ENCODE measurements at regions not wholly inside any gene's neighbourhood (a gene's known extent, or its start where the extent isn't known, plus 50 kb on each side); places are given as distances from the start of the nearest gene placed in this dataset.

DNA sequence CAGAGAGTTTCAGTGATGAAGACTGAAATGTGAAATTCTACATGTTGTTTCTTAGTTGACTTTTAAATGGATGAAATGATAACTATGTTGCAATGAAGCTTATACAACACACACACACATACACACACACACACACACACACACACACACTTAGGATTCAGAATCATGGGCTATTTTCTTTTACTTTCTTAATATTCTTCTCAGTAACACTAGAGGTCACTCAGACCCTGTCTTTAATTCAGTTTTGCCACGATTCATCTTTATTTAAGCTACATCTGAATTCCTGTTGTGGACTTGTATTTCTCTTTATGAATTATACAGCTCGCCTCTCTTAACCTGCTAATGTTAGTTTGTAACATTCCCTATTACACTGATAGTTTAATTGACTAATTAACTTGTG lies 109.6 kb upstream of the GOT2 start:
- Histone ChIP-seq H3K27ac (ENCODE audit: low read depth in 1 of 2, low read length in 2 of 2) (no peak overlapping the region), H3K9ac (ENCODE audit: low read depth in 1 of 2, low read length in 2 of 2) (no peak overlapping the region), H3K27me3 (ENCODE audit: control insufficient read depth in 4 of 4, insufficient read depth in 4 of 4, low read length in 3 of 4) (no peaks in the 10 kb centered on the region), H3K4me3 (ENCODE audit: low read depth in 1 of 3, low read length in 3 of 3) (no peak overlapping the region), H3K36me3 (ENCODE audit: control insufficient read depth in 4 of 4, insufficient read depth in 3 of 4, low read depth in 1 of 4, low read length in 3 of 4) (no peaks in the 10 kb centered on the region), H3K9me3 (ENCODE audit: control insufficient read depth in 4 of 4, low read length in 3 of 4) (no peaks in the 10 kb centered on the region), H3K4me1 (ENCODE audit: control insufficient read depth in 4 of 4, insufficient read depth in 4 of 4, low read length in 3 of 4) (peaks cover 3 to 31% (median 23%) of the 10 kb centered on the region in 4 donors)
- TF ChIP-seq HNF4A (conservative IDR thresholded peaks at IDR 0.05) (peak in 1 of 2 donors; percentile 12), CTCF (IDR thresholded peaks at IDR 0.05; ENCODE audit: low read depth, low read length, missing input control) (peak; percentile 40), RAD21 (IDR thresholded peaks at IDR 0.05) (peak; percentile 80 to 82), REST (IDR thresholded peaks at IDR 0.05) (no peak)
- DNase-seq (ENCODE audit: low spot score): no peak
- 42% methylated on average over 2 of the region's 2 CpGs for WGBS

- Histone ChIP-seq H3K36me3 (ENCODE audit: control insufficient read depth in 4 of 4, insufficient read depth in 3 of 4, low read depth in 1 of 4, low read length in 3 of 4) (no peaks in the 10 kb centered on the region), H3K9me3 (ENCODE audit: control insufficient read depth in 4 of 4, low read length in 3 of 4) (no peaks in the 10 kb centered on the region), H3K9ac (ENCODE audit: low read depth in 1 of 2, low read length in 2 of 2) (no peak overlapping the region), H3K27me3 (ENCODE audit: control insufficient read depth in 4 of 4, insufficient read depth in 4 of 4, low read length in 3 of 4) (no peaks in the 10 kb centered on the region), H3K4me3 (ENCODE audit: low read depth in 1 of 3, low read length in 3 of 3) (no peak overlapping the region), H3K27ac (ENCODE audit: low read depth in 1 of 2, low read length in 2 of 2) (no peak overlapping the region), H3K4me1 (ENCODE audit: control insufficient read depth in 4 of 4, insufficient read depth in 4 of 4, low read length in 3 of 4) (peaks cover 1 to 22% (median 17%) of the 10 kb centered on the region in 4 donors)
- TF ChIP-seq NR2F2 (IDR thresholded peaks at IDR 0.05): no peak
- no peak for TF ChIP-seq YY1 (IDR thresholded peaks at IDR 0.05)
- TF ChIP-seq, protein P1, sequence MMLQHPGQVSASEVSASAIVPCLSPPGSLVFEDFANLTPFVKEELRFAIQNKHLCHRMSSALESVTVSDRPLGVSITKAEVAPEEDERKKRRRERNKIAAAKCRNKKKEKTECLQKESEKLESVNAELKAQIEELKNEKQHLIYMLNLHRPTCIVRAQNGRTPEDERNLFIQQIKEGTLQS (IDR thresholded peaks at IDR 0.05): no peak
- TF ChIP-seq RAD21 (IDR thresholded peaks at IDR 0.05): no peak
- TF ChIP-seq EGR1 (IDR thresholded peaks at IDR 0.05; ENCODE audit: low read depth in 2 of 2): no peak
- TF ChIP-seq RXRA (IDR thresholded peaks at IDR 0.05): no peak
- no peak for TF ChIP-seq SP1 (IDR thresholded peaks at IDR 0.05)
- TF ChIP-seq JUND (IDR thresholded peaks at IDR 0.05): no peak
- TF ChIP-seq TAF1 (conservative IDR thresholded peaks at IDR 0.05): no peak
- TF ChIP-seq, protein P2, sequence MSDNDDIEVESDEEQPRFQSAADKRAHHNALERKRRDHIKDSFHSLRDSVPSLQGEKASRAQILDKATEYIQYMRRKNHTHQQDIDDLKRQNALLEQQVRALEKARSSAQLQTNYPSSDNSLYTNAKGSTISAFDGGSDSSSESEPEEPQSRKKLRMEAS (IDR thresholded peaks at IDR 0.05): no peak
- TF ChIP-seq HNF4A (conservative IDR thresholded peaks at IDR 0.05): no peak
- TF ChIP-seq ZBTB33 (IDR thresholded peaks at IDR 0.05): no peak
- TF ChIP-seq REST (IDR thresholded peaks at IDR 0.05): no peak
- TF ChIP-seq HNF4G (IDR thresholded peaks at IDR 0.05): no peak
- no peak for TF ChIP-seq FOXA2 (IDR thresholded peaks at IDR 0.05)
- no peak for TF ChIP-seq FOXA1 (IDR thresholded peaks at IDR 0.05)
- TF ChIP-seq GABPA (IDR thresholded peaks at IDR 0.05 in 1 of 2, conservative IDR thresholded peaks at IDR 0.05 in 1 of 2): no peak
- no peak for TF ChIP-seq CTCF (IDR thresholded peaks at IDR 0.05; ENCODE audit: low read depth, low read length, missing input control)
- no peak for DNase-seq (ENCODE audit: low spot score)
Observed at GRCh38 chr16:58842746-58843145, 108.6 kb upstream of the GOT2 start.

Data from liver (tissue), 8 donors.